Activated T-cell treated with anti-CD3 and anti-CD28 coated beads, Interleukin-2, amount 50 U/mL, for 1 hour (primary cell): ENCODE measurements at regions not wholly inside any gene's neighbourhood (a gene's known extent, or its start where the extent isn't known, plus 50 kb on each side); places are given as distances from the start of the nearest gene placed in this dataset.
A peak's percentile ranks its signal among the peaks of the same experiment; 100 is the strongest.

ENCODE experiments used
- DNase-seq: peaks from one replicate; pipeline ENCODE4 v3.0.0-alpha.2; 2020

GRCh38 chr6:111958534-111958933 lies 85.3 kb upstream of the FYN start:
- DNase-seq = no peak

- no peak for DNase-seq
Measured at GRCh38 chr6:111959766-111960165, 86.5 kb upstream of the FYN start.

GRCh38 chr6:111967131-111967530 lies 86.8 kb upstream of the CCN6 start:
- DNase-seq = no peak

GRCh38 chr6:111970426-111970825 lies 83.5 kb upstream of the CCN6 start:
- DNase-seq = no peak

GRCh38 chr6:111971181-111971841 lies 82.6 kb upstream of the CCN6 start:
- DNase-seq = no peak

GRCh38 chr6:111971866-111972532 lies 81.9 kb upstream of the CCN6 start:
- no peak for DNase-seq

- no peak for DNase-seq
Measured at GRCh38 chr6:111972745-111973117, 81.2 kb upstream of the CCN6 start.

GRCh38 chr6:111973118-111973761 lies 80.7 kb upstream of the CCN6 start:
- peak; percentile 73 for DNase-seq

GRCh38 chr6:111973927-111974639 lies 79.8 kb upstream of the CCN6 start:
- no peak for DNase-seq

GRCh38 chr6:111975466-111975865 lies 78.4 kb upstream of the CCN6 start:
- DNase-seq = no peak

GRCh38 chr6:111976139-111976538 lies 77.8 kb upstream of the CCN6 start:
- no peak for DNase-seq

GRCh38 chr6:111978532-111979149 lies 75.3 kb upstream of the CCN6 start:
- DNase-seq = no peak

- DNase-seq = no peak
Measured at GRCh38 chr6:111979633-111980032, 74.3 kb upstream of the CCN6 start.

GRCh38 chr6:111980143-111980542 lies 73.8 kb upstream of the CCN6 start:
- DNase-seq = no peak

GRCh38 chr6:111980971-111981840 lies 72.7 kb upstream of the CCN6 start:
- no peak for DNase-seq

GRCh38 chr6:111982681-111983080 lies 71.2 kb upstream of the CCN6 start:
- no peak for DNase-seq

- no peak for DNase-seq
Measured at GRCh38 chr6:111983193-111983592, 70.7 kb upstream of the CCN6 start.

GRCh38 chr6:111984081-111984480 lies 69.8 kb upstream of the CCN6 start:
- DNase-seq = no peak

- no peak for DNase-seq
Measured at GRCh38 chr6:111984516-111985201, 69.2 kb upstream of the CCN6 start.

GRCh38 chr6:111985202-111985731 lies 68.6 kb upstream of the CCN6 start:
- no peak for DNase-seq

GRCh38 chr6:111986651-111987050 lies 67.3 kb upstream of the CCN6 start:
- DNase-seq = no peak
